GM21447 (cell line): ENCODE measurements at regions not wholly inside any gene's neighbourhood (a gene's known extent, or its start where the extent isn't known, plus 50 kb on each side); places are given as distances from the start of the nearest gene placed in this dataset.
A peak's percentile ranks its signal among the peaks of the same experiment; 100 is the strongest.

ENCODE experiments used
- ATAC-seq: cut with Tn5 transposase; IDR thresholded peaks from one replicate; pipeline ENCODE4 v1.9.1; 2021; ENCODE audit not compliant: unreplicated experiment

DNA sequence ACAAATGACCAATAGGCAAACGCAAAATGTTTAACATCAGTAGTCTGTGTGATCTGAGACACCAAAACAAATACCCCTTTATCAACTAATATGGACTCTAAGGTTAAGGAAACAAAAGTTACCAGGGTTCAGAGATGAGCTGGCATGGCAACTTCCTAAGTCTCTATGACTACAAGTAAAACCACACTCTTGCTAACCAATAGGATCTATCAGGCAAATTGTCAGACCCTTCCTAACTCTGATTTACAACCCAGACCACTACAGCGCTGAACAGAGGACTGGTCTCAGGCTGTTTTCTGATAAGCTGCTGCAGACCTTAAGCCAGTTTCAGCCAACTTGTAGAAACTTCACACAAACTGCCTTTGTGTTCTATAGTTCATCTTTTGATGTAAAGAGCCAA, 608.0 kb downstream of the TLL1 start:
- no peak for ATAC-seq

DNA sequence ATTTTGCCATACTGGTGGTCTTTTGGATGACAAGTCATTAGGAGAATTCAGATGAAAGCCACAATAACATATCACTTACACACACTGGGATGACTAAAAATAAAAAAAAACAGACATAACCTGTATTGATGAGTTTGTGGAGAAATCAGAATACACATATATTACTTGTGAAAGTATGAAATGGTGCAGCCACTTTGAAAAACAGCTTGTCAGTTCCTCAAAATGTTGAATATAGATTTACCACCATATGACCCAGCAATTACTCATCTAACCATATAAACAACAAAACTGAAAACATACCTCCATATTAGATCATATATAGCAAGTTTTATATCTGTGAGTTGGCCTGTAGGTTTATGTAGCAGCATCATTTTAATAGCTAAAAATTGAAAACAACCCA, 608.7 kb downstream of the TLL1 start:
- ATAC-seq = no peak

DNA sequence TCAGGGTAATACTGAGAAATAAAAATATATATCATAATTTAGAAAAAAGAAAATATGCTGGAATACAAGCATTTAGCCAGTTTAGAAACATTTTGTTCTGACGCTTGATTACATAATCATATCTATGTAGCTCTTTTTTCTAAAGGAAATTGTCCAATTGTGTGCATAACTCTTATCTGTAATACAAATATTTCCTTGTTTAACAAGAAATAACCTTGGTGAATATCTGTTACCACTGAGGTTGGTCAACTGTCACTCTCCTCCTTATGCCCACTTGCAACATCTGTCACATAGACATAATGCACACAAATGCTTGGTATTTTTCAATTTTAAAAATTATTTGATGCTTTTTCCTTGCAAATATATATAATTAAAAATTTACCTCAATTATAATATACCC, 609.7 kb downstream of the TLL1 start:
- ATAC-seq = no peak

DNA sequence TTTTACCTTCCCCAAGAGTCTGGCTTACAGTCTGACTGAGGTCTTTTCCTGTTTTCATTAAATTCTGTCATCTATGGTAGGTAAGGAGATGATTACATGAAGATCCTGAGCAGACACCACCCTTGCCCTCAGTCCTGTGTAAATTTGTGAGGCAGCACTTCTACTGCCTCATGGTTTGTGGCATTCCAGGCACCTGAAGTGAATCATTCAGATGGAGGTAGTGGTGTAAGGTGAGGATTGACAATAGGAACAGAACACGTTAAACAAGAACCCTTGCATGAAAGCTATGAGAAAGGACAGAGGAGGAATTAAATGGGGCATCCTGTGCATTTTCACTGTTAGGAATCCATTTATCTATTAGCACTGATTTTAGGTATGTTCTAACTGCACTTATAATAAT, 618.6 kb downstream of the TLL1 start:
- ATAC-seq = no peak

DNA sequence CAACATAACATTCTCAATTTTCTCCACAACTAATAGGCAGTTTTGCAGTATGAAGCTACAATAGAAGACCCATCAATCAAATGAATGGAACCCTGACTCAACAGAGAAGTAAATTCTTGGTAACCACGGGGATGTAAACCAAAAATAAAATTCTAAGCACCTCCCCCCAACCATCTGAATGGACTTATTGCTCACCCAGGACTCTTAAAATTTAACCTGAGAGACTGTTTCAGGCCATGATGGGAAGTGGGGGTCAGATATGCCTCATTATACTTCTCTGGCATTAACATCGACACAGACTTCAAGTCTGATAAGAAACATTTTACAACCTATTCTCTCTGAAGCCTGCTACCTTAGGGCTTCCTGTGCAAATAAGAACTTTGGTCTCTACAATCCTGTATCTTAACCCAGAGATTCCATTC, 620.9 kb downstream of the TLL1 start:
- no peak for ATAC-seq

DNA sequence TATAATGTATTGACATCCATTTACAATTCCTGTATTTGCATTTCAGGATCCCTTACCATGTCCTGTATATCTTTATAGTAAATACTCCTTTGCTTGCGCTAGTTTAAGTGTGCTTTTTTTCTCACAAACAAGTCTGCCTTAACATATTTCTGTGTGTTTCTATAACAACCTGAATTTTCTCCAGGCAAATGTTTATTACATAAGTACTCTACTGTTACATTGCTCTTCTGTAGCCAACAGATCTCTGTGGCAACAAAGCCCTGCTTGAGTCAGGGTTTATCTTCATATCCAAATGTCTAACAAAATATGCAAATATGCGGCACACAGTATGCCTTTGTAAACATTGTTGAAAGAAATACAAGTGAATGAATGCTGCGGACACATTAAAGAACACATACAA, 625.5 kb downstream of the TLL1 start:
- no peak for ATAC-seq

DNA sequence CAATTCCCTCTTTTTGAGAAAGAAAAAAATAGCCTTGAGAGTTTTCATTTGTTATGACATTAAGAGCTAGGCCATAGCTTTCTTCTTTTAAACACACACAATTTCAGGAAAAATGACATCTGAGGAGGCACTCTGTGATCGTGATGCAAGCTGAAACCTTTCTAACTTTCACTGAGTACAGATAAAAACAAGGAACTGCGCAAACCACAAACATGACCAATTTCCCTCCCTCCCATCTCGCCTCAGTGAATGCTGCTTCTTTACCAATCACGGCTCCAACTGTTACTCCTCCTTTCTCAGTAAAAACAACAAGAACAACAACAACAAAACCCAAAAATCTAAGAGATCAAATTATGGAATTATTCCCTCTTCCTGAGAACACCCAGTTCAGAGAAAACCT, 626.8 kb downstream of the TLL1 start:
- ATAC-seq = no peak

DNA sequence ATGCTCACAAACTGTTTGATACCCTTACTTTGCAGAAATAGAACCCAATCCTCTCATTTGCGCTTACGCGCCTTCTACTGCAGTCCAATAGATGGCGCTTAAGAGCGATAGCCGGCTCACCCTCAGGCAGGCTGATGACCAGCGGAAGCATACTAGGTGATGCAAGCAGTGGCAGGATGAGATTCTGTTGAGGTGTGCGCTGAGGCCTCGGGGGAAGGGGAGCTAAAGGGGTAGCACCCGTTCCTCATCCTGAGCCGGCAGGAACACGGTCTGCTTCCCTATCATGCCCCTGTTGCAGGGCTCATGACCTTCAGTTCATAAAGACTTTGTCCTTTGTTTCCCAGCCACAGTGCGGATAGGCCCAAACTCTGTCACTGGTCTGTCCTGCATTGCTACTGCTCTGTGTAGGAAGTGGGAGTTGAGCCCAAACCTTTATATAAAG, 628.9 kb downstream of the TLL1 start:
- peak; percentile 72 for ATAC-seq

DNA sequence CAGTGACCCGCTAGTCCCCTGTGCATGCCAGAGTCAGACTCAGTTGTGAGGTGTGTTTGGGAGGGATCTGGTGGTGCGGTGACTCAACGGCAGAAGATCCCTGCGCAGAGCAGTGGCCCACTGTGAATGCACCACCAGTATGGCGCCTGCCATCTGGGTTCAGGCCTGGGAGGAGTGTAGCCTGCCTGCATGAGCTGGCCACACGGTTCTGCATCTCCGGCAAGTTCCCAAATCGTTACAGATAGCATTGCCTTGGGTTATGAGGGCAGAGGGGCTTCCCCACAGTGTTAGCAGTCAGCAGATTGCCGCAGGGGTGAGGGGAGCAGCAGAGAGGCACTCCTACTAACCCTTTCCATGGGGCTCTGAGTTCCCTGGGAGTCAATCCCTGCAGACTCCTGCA, 629.6 kb downstream of the TLL1 start:
- no peak for ATAC-seq

DNA sequence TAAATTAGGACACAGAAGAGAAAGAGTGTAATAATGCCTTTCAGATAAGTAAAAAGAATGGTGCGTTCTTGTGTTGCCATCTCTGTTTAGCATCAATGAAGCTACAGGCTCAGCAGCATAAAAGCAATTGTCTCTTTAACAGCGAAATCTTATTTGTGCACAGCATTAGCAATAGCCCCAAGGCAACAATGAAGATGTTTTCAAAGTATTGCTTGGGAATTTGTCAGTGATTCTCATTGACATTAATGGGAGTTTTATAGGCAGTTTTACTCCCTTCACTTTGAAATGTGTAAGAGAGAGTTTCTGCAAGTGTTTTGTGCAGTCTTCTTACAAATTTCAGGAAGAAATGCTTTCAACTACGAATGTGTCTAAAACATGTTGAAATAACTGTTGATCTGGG, 633.0 kb downstream of the TLL1 start:
- ATAC-seq = no peak

DNA sequence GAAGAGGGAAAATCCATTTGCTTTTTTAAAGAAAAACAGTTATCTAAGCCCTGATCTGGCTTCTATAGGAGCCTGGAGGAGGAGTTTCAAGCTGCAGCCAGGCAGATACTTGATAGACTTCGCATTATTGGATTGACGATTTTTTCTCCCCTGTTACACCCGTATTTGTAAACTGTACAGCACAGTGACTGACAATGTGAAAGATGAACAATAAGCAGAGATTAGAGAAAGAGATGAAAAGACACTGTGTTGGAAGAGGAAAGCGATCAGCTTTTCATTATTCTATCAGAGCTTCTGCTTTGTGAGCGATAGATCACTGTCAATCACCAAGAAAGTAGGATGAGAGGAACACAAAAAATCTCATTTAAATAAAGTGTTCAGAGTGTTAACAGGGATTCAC, 639.2 kb downstream of the TLL1 start:
- no peak for ATAC-seq

DNA sequence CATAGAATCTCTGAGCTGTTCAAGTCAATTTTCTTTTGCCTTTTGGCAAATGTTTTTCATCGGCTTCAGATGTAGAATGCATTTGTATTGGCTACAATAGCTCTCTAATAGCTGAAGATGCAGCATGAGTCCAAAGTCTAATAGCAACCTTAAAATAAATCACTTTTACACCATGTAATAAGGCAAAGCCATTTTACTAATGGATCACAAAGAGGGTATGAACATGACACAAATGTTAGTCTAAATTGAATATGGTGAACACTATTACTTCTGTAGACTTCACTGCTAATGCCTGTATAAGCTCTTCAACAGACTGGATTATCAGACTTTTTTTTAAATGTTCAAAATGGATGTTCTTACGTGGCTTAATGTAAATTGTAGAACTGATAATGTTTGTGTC, 645.3 kb downstream of the TLL1 start:
- ATAC-seq = no peak

DNA sequence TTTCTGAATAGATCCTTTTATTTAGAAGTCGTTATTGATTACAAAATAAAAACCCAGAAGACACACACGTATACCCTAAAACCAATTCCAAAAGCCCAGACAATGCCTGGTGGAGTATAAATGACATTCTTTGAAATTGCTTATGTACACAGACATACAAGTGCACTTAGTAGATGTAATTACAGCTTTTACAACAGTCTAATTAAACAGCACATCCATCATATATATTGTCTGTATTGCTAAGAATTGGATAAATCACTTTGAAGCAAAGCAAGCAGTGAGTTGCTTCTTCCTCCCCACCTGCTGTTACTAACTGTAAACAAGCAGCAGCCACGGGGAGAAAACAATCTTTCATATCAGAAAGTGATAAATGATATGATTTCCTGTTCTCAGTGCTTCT, 645.7 kb downstream of the TLL1 start:
- no peak for ATAC-seq

DNA sequence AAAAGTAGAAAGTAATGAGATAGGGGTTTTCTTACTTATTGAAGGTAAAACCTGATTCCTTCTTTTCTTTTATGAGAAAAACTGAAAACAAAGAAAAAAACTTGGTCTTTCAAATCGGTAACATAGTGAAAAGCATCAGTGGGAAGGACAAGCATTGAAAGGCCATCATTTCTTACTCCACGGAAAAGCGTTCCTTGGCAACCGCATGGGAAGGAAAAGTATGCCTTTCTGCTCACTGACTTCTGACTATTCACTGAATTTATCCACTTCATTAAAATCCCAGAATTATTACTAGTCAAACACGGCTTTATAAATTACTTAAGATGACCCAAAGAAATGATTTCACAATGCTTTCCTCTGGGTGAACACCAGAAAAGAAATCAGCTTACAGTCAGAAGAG, 646.7 kb downstream of the TLL1 start:
- no peak for ATAC-seq

DNA sequence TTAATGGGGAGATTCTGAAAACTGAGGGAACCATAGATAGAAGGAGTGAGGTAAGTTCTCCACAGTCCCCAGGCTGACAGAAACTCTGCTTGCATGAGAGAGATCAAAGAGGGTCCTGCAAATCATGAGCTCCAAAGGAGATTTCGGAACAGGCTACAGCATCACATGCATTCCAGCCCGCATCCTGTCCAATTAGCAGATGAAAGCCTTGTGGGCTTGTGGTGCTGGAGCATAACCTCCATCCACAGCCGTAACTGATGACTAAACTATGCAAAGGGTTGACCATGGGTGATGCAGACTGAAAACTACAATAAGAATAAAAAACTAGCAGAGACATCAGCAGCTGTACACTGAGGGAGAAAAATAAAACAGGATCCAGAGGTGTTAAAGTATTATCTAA, 654.5 kb downstream of the TLL1 start:
- ATAC-seq = no peak

DNA sequence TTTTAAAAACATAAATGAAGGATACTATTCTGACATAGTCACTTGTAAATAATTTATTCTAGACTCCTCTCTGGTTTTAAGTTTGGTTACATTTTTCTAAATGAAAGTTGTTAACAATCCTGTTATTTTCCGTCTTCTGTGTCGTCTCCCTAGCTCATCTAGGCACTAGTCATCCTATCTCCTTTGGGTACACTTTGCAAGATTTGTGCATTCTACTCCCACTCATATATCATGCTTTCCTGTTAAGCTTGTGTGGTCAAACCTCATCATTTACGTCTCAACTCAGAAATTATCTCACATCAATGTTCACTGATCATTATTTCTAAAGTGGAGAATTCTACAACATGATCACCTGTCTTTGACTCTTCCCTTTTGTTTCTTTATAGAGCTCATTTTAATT, 658.7 kb downstream of the TLL1 start:
- no peak for ATAC-seq

DNA sequence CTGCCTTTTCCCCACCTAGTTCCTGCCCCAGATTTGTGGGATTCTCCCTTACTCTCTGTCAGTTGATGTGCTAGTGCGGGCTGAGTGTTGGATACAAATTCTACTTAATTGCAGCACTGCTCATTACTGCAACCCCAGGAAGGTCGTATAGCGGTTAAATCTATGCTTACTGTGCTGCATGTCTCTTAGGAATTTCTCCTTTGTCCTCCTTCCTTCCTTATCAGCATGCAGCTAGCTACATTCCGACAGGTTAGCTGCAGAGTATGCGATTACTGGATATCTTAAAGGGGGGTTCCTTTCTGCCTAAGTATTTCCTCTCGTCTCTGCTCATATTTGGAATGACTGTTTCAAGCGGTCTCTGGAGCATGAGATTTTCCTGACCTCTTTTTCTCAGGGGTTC, 662.8 kb downstream of the TLL1 start:
- no peak for ATAC-seq

DNA sequence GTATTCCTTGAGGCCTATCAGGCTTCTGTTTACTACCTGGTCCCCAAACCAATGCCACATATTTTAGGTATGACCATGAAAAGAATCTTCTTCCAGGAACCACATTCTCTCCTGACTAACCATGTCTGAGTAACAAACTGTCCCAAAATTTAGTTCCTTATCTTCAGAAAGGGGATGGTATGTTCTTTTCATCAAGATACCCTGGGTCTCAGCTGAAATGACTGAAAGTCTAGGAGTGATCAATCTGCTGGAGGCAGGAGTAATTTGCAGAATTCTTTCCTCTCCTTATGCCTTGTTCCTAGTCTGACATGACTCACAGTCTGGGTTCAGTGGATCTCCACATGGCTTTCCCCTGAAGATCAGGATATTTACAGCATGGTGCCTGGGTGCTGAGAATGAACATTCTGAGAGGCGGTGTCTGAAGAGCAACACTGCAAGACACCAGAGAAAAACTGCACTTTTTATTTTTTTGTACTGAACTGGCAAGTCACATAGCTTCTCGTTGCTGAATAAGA, 665.5 kb downstream of the TLL1 start:
- no peak for ATAC-seq

DNA sequence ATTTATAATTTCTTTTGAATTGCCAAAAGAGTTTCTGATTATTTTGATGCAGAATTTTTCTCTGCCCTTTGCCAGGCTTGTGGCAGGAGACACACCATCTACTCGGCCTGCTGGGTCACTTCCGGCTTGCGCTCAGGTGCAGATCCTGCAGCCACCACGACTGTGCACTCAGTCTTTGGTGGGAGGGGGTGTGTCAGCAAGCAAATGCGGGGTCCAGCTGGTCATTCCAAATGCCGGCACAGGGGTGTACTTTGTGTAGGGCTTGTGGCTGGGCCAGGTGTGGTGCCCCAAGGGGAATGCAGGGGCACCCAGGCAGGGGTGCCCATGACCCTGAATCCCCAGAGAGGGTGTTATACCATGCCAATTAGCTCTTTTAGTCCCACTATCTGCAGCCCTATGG, 673.0 kb downstream of the TLL1 start:
- no peak for ATAC-seq

DNA sequence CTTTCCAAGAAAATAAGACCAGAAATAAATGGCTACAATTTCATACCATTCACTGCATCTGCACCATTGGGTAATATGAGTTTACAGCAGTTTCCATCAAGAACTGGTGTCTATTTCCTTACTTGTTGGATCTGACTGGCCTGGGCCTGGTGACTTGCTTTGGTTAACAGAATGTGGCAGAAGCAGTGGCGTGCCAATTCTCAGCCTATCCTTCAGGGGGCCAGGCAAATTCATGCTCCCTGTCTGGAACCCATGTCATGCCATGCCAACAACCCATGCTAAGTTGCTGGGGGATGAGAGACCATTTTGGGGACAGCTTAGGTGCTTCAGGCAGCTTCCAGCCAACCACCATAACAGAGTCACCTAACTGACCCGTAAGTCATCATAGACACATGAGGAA, 656.7 kb downstream of the SPOCK3 start:
- no peak for ATAC-seq

DNA sequence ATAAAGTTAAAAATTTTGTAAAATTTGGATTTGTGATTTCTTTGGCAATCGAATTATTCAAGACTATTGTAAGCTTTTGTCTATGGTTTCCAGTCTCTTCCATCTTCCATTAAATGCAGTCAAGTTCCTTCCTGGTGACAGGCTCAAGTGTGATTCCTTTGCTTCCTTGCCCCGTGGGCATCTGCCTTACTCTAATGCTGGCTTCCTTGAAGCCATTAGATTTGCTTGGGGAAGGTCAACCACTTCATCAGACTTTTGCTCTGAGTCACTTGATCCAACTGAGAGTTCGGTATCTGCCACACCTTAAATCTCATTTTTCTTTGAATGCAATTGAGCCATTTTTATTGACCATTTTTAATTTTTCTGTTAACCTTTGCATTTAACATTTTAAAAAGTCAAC, 648.8 kb downstream of the SPOCK3 start:
- ATAC-seq = no peak

DNA sequence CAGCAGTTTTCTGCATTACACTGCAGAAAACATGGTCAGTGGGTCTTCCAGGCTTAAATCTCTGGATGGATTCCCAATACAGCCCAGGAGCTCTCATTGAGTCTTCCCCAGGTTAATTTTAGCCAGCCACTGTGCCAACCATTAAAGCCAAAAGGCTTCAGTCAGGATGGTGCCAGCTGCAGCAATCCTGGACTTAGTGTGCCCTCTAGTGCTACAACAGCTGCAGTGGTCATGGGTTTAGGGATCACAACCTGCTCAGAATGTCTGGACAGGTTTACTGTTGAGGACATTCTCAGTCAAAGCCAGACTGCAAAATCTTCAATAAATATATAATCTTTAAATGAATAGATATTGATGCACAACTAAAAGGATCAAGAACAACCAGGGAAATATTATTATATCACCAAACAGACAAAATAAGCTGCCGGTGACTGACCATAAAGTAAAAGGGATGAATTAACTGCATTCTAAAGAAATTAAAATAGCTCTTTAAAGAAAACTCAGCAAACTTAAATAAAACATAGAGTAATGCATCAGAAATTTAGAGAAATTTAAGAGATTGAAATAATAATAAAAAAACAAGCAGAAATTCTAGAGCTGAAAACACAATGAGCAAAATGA, 639.9 kb downstream of the SPOCK3 start:
- no peak for ATAC-seq

DNA sequence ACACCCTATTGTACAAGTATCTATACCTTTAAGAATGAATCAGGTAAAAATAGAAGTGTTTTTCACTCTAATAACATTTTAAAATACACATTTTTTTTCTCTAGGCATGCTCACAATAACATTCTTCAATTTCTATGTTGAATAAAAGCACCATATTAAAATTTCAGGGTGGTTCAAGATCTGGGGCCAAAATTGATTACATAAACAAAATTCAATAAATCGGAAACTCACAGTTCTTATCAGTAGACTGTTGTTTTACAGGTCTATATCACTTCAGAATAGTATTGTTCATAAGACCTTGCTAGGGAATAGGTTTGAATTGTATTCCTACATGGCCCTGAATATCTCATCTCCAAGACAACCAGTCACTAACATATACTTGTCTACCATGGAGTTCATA, 634.0 kb downstream of the SPOCK3 start:
- ATAC-seq = no peak
